SK-N-SH treated with all-trans-retinoic acid at 6 μM for 48 hours (cell line): ENCODE measurements at regions not wholly inside any gene's neighbourhood (a gene's known extent, or its start where the extent isn't known, plus 50 kb on each side); places are given as distances from the start of the nearest gene placed in this dataset.

ENCODE experiments used
- ESRRG ChIP-seq: fragments of 250-450 bp; sonication (Bioruptor Pico); IDR thresholded peaks from 2 replicates; pipeline ENCODE4 v1.6.1; 2021; ENCODE audit warnings: mild to moderate bottlenecking
- OSR1 ChIP-seq: fragments of 250-450 bp; sonication (Bioruptor Pico); IDR thresholded peaks from 2 replicates; pipeline ENCODE4 v1.8.0; 2022; ENCODE audit warnings: moderate library complexity, mild to moderate bottlenecking, inconsistent platforms

DNA sequence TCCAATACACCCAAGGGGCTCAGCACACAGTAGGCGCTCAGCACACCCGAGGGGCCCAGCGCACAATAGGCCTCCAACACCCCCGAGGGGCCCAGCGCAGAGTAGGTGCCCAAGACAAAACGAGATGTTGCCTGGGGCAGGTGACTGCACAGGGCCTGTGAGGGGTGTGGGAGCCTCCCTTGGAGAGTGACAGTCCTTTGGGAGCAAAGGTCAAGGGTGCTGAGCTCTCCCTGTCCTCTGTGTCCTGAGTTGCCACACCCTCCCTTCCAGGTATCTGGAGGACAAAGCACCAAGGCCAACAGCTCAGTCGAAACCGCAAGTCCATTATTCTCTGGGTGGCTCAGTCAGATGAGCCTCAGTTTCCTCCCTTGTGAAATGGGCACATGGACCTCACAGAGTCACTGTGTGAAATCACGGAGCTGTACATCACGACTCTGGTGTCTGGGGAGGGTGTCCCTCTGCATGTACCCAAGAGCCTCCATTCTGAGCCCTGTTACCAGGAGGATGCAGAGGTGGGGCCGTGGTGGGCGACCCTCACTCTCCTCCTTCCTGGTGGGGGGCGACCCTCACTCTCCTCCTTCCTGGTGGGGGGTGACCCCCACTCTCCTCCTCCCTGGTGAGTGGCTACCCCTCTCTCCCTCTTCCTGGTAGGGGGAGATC is 81.3 kb downstream of the FOXL3 start:
- TF ChIP-seq OSR1 (CRISPR knock-in tag) (no peak), ESRRG (no peak)
